HCT116 (cell line): ENCODE measurements at regions not wholly inside any gene's neighbourhood (a gene's known extent, or its start where the extent isn't known, plus 50 kb on each side); places are given as distances from the start of the nearest gene placed in this dataset.

Experiments
- ATAC-seq: fragments of 200-7000 bp; cut with Tn5 transposase; 2 replicates; pipeline ENCODE4 v1.9.1; 2020; ENCODE audit warnings: mild to moderate bottlenecking, moderate library complexity
- BruUV-seq: library from RNA; stranded (reverse); fragments of 400-500 nt; replicated peaks from 2 replicates; lab custom pipeline; 2021; lab: Mats Ljungman, UMichigan
- CTCF ChIA-PET: fragments of 300-600 bp; sonication (Branson Sonifier 250); formaldehyde crosslinking; loops from one replicate; lab custom pipeline; 2021; ENCODE audit warnings: antibody characterized with exemption; lab: Charles Lee
- POLR2A ChIA-PET: fragments of 300-600, 350-600 bp; sonication (Branson Sonifier 250); formaldehyde crosslinking; loops from one replicate; lab custom pipeline; 2021; ENCODE audit warnings: antibody characterized with exemption; lab: Charles Lee
- RAD21 ChIA-PET, 2 experiments: fragments of 300-600 bp; sonication (Branson Sonifier 250); formaldehyde crosslinking; loops; one replicate each; lab custom pipeline; 2023; ENCODE audit warnings: low total read pairs in 2 of 2; ENCODE audit not compliant: uncharacterized antibody in 2 of 2, unreplicated experiment in 2 of 2, low non-redundant PET in 1 of 2; lab: Charles Lee
- DNase-seq: peaks from one replicate; pipeline ENCODE4 v3.0.0-alpha.2; 2010; ENCODE audit warnings: low read depth, low spot score
- H2AFZ ChIP-seq: fragments of 200-600 bp; shearing (Covaris generic), sonication (generic); 2 replicates; pipeline ENCODE4 v1.6.1; 2017; ENCODE audit warnings: low read depth, mixed run types, mixed read lengths, antibody characterized with exemption, low read length; ENCODE audit not compliant: poor library complexity, severe bottlenecking
- H3K27ac ChIP-seq: 2 replicates; pipeline ENCODE4 v1.5.1; 2012; ENCODE audit warnings: low read depth, low read length
- H3K27me3 ChIP-seq: fragments of 200-600 bp; sonication (generic); 2 replicates; pipeline ENCODE4 v1.6.1; 2016; ENCODE audit warnings: mixed run types, low read length, mixed read lengths; ENCODE audit not compliant: insufficient read depth
- H3K36me3 ChIP-seq, 2 experiments: fragments of 200-500 bp in 1 of 2; fragments of 200-600 bp in 1 of 2; sonication (Bioruptor generic) in 1 of 2; sonication (generic) in 1 of 2; 2 replicates each; pipeline versions ENCODE4 v1.5.1 to v1.6.1; 2014 to 2016; ENCODE audit warnings: low read length in 2 of 2, inconsistent platforms in 1 of 2, mixed read lengths in 1 of 2, mixed run types in 1 of 2; ENCODE audit not compliant: insufficient read depth in 2 of 2, control insufficient read depth in 1 of 2
- H3K4me1 ChIP-seq, 2 experiments: fragments of 200-600 bp in 1 of 2; sonication (generic) in 1 of 2; 2 replicates each; pipeline versions ENCODE4 v1.5.1 to v1.6.1; 2012 to 2017; ENCODE audit warnings: low read length in 2 of 2, inconsistent platforms in 1 of 2, mild to moderate bottlenecking in 1 of 2, mixed read lengths in 1 of 2, mixed run types in 1 of 2, moderate library complexity in 1 of 2; ENCODE audit not compliant: insufficient read depth in 2 of 2, control insufficient read depth in 1 of 2
- H3K4me2 ChIP-seq: fragments of 200-600 bp; sonication (generic); 2 replicates; pipeline ENCODE4 v1.6.1; 2017; ENCODE audit warnings: mixed run types, low read length, mixed read lengths
- H3K4me3 ChIP-seq, 2 experiments: fragments of 200-600 bp in 1 of 2; sonication (generic) in 1 of 2; replicated peaks in 1 of 2; 2 replicates each; pipeline ENCODE4 v1.5.1; 2011 to 2016; ENCODE audit warnings: low read length in 2 of 2, control low read depth in 1 of 2, low read depth in 1 of 2, mild to moderate bottlenecking in 1 of 2, mixed read lengths in 1 of 2, mixed run types in 1 of 2
- H3K79me2 ChIP-seq: fragments of 200-600 bp; sonication (generic); 2 replicates; pipeline ENCODE4 v1.6.1; 2017; ENCODE audit warnings: mild to moderate bottlenecking, mixed run types, low read length, moderate library complexity, mixed read lengths; ENCODE audit not compliant: insufficient read depth
- H3K9ac ChIP-seq: fragments of 200-600 bp; sonication (generic); 2 replicates; pipeline ENCODE4 v1.6.1; 2016; ENCODE audit warnings: low read length, mixed read lengths
- H3K9me2 ChIP-seq: fragments of 200-600 bp; sonication (generic), shearing (Covaris generic); 2 replicates; pipeline ENCODE4 v1.6.1; 2017; ENCODE audit warnings: mixed run types, mild to moderate bottlenecking, moderate library complexity; ENCODE audit not compliant: insufficient read depth
- H3K9me3 ChIP-seq, 2 experiments: fragments of 200-500 bp in 1 of 2; fragments of 200-600 bp in 1 of 2; sonication (Bioruptor generic) in 1 of 2; sonication (generic) in 1 of 2; 2 replicates each; pipeline ENCODE4 v1.6.1; 2014 to 2017; ENCODE audit warnings: low read length in 2 of 2, mixed read lengths in 2 of 2, inconsistent platforms in 1 of 2, low read depth in 1 of 2, mild to moderate bottlenecking in 1 of 2, mixed run types in 1 of 2, moderate library complexity in 1 of 2; ENCODE audit not compliant: control insufficient read depth in 1 of 2, insufficient read depth in 1 of 2
- H4K20me1 ChIP-seq: fragments of 200-600 bp; sonication (generic), shearing (Covaris generic); 2 replicates; pipeline ENCODE4 v1.6.1; 2017; ENCODE audit warnings: mixed run types, mild to moderate bottlenecking, moderate library complexity; ENCODE audit not compliant: insufficient read depth
- ATF3 ChIP-seq: IDR thresholded peaks from 2 replicates; pipeline ENCODE4 v1.6.1; 2012
- CEBPB ChIP-seq: IDR thresholded peaks from 2 replicates; pipeline ENCODE4 v1.6.1; 2012; ENCODE audit warnings: low read depth
- CTCF ChIP-seq, 3 experiments: fragments of 200-600 bp in 1 of 3; sonication (generic) in 1 of 3; IDR thresholded peaks in 2 of 3; conservative IDR thresholded peaks in 1 of 3; 2 replicates each; pipeline ENCODE4 v1.5.1; 2012 to 2017; ENCODE audit warnings: low read depth in 2 of 3, low read length in 2 of 3, antibody characterized with exemption in 1 of 3, borderline replicate concordance in 1 of 3, control low read depth in 1 of 3, mild to moderate bottlenecking in 1 of 3, mixed read lengths in 1 of 3, mixed run types in 1 of 3, moderate library complexity in 1 of 3; ENCODE audit not compliant: insufficient read depth in 1 of 3
- EGR1 ChIP-seq: IDR thresholded peaks from 2 replicates; pipeline ENCODE4 v1.6.1; 2012; ENCODE audit warnings: low read depth
- ELF1 ChIP-seq: IDR thresholded peaks from 2 replicates; pipeline ENCODE4 v1.6.1; 2012; ENCODE audit warnings: low read depth, borderline replicate concordance
- EZH2 ChIP-seq: fragments of 200-600 bp; sonication (generic); IDR thresholded peaks from 2 replicates; pipeline ENCODE4 v1.6.1; 2017; ENCODE audit warnings: antibody characterized with exemption, mixed run types
- EZH2phosphoT487 ChIP-seq: fragments of 200-600 bp; IDR thresholded peaks from 2 replicates; pipeline ENCODE4 v1.6.1; 2018; ENCODE audit warnings: antibody characterized with exemption, borderline replicate concordance
- FOSL1 ChIP-seq: IDR thresholded peaks from 2 replicates; pipeline ENCODE4 v1.6.1; 2012; ENCODE audit warnings: low read depth
- JUND ChIP-seq: IDR thresholded peaks from 2 replicates; pipeline ENCODE4 v1.6.1; 2012
- MAX ChIP-seq: IDR thresholded peaks from 2 replicates; pipeline ENCODE4 v1.6.1; 2012
- POLR2A ChIP-seq: IDR thresholded peaks from 2 replicates; pipeline ENCODE4 v1.7.0; 2011; ENCODE audit warnings: borderline replicate concordance; ENCODE audit not compliant: insufficient read depth, insufficient read length; ENCODE audit errors: extremely low read depth
- POLR2AphosphoS5 ChIP-seq: IDR thresholded peaks from 2 replicates; pipeline ENCODE4 v1.6.1; 2011; ENCODE audit warnings: mild to moderate bottlenecking, low read depth, low read length, moderate library complexity
- RAD21 ChIP-seq: IDR thresholded peaks from 2 replicates; pipeline ENCODE4 v1.6.1; 2012; ENCODE audit warnings: low read depth, mild to moderate bottlenecking
- REST ChIP-seq: IDR thresholded peaks from 2 replicates; pipeline ENCODE4 v1.6.1; 2012; ENCODE audit warnings: low read depth
- SRF ChIP-seq: IDR thresholded peaks from 2 replicates; pipeline ENCODE4 v1.6.1; 2012; ENCODE audit warnings: low read depth
- TCF7L2 ChIP-seq: IDR thresholded peaks from 2 replicates; pipeline ENCODE4 v1.7.0; 2011; ENCODE audit warnings: borderline replicate concordance, inconsistent platforms; ENCODE audit not compliant: insufficient read depth, insufficient read length; ENCODE audit errors: extremely low read depth
- ZFX ChIP-seq: fragments of 450-650 bp; IDR thresholded peaks from 2 replicates; pipeline ENCODE4 v1.6.1; 2017
- ZNF274 ChIP-seq: fragments of 200-500 bp; sonication (Bioruptor generic); IDR thresholded peaks from 2 replicates; pipeline ENCODE4 v1.6.1; 2014; ENCODE audit warnings: mild to moderate bottlenecking, low read depth, low read length, inconsistent platforms
- intact Hi-C: fragments of 100-400 bp; cut with micrococcal nuclease; formaldehyde crosslinking; loops from 2 replicates; pipeline ENCODE4 v1.10.0; 2022

GRCh38 chr18:35871337-35871736 is 101.1 kb upstream of the RMP24 start:
- no TSS peak for BruUV-seq
- TF ChIP-seq ELF1: no peak
- TF ChIP-seq FOSL1: no peak
- no peak for TF ChIP-seq EZH2
- CTCF ChIA-PET: no interaction called here

GRCh38 chr18:35875566-35875965 is 96.9 kb upstream of the RMP24 start:
- H4K20me1 ChIP-seq: no peaks in the 10 kb centered on the region
- no peak overlapping the region for H3K4me2 ChIP-seq
- no peak overlapping the region for H3K9ac ChIP-seq
- H3K36me3 ChIP-seq: no peaks in the 10 kb centered on the region
- no peaks in the 10 kb centered on the region for H3K4me1 ChIP-seq
- no peak overlapping the region for H2AFZ ChIP-seq
- H3K27me3 ChIP-seq: peaks cover 12% of the 10 kb centered on the region; the same call in 1 of the 2 replicates
- no peaks in the 10 kb centered on the region for H3K9me2 ChIP-seq
- DNase-seq (no peak), ATAC-seq (no peak)
- intact Hi-C loops: no loop called here
- H3K4me3 ChIP-seq: no peak overlapping the region
- no peaks in the 10 kb centered on the region for H3K79me2 ChIP-seq
- RAD21 ChIA-PET: no interaction called here
- CTCF ChIA-PET: no interaction called here
- H3K9me3 ChIP-seq: no peaks in the 10 kb centered on the region
- H3K27ac ChIP-seq: no peak overlapping the region
- POLR2A ChIA-PET: no interaction called here
- no TSS peak for BruUV-seq
- TF ChIP-seq POLR2A (no peak), EZH2phosphoT487 (no peak), TCF7L2 (no peak), ATF3 (no peak), FOSL1 (no peak), EGR1 (no peak), REST (no peak), SRF (no peak), CEBPB (no peak), MAX (no peak), ZFX (no peak), POLR2AphosphoS5 (no peak), ZNF274 (no peak), CTCF (IDR thresholded peaks at IDR 0.05 in 2 of 3, conservative IDR thresholded peaks at IDR 0.05 in 1 of 3; ENCODE audit: borderline replicate concordance in 1 of 3, insufficient read depth in 1 of 3, low read depth in 2 of 3, low read length in 2 of 3) (no peak), RAD21 (no peak), JUND (no peak)

More at GRCh38 chr18:35871337-35871736, 101.1 kb upstream of the RMP24 start:
- Histone ChIP-seq H3K36me3 (no peaks in the 10 kb centered on the region), H2AFZ (no peak overlapping the region), H4K20me1 (no peaks in the 10 kb centered on the region), H3K9me2 (no peaks in the 10 kb centered on the region), H3K9ac (no peak overlapping the region), H3K4me2 (no peak overlapping the region), H3K27me3 (0 out of 2 replicates have a peak, but pooled peaks cover 6% of the 10 kb centered on the region), H3K4me1 (no peaks in the 10 kb centered on the region), H3K27ac (no peak overlapping the region), H3K4me3 (no peak overlapping the region), H3K79me2 (no peaks in the 10 kb centered on the region), H3K9me3 (no peaks in the 10 kb centered on the region)
- ATAC-seq (no peak), DNase-seq (no peak)
- ChIA-PET RAD21 (no interaction called here), POLR2A (no interaction called here)
- intact Hi-C loops: no loop called here
